ENCODE measurements at regions not wholly inside any gene's neighbourhood (a gene's known extent, or its start where the extent isn't known, plus 50 kb on each side); places are given as distances from the start of the nearest gene placed in this dataset.

- TF ChIP-seq CTCF (conservative IDR thresholded peaks at IDR 0.05; ENCODE audit: low read depth, low read length) (no peak), EZH2phosphoT487 (IDR thresholded peaks at IDR 0.05; ENCODE audit: borderline replicate concordance, low read length) (no peak)
Measured at GRCh38 chr17:73944366-73944765, 259.1 kb upstream of the RPL38 start.

Data from PC-3 (cell line).